MV-4-11 (cell line): ENCODE measurements at regions not wholly inside any gene's neighbourhood (a gene's known extent, or its start where the extent isn't known, plus 50 kb on each side); places are given as distances from the start of the nearest gene placed in this dataset.
"Not testable (repeated sequence)": the region's sequence is repeated elsewhere in the genome, so short reads cannot be mapped to it uniquely, and the experiment has no call there.

Experiments
- DNase-seq: peaks from one replicate; lab custom pipeline; 2025; lab: John Stamatoyannopoulos, UW

DNA sequence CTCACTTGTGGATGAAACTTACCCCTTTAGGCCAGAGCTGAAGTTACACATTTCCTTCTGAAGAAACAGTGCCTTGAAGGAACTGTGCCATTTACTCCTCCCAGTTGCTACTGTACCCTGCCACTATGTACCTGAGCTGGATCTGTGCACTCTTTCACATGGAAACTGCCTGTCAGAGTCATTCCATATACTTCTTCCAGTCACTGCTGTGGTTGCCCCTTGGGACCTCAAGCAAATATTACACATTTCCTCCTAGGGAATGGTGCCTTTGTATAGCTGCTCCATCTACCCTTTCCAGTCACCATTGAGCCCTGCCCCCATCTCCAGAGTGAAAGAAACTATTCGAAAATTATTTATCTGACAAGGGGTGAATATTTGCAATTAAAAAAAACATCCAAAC, 1328.3 kb downstream of the TECRL start:
- DNase-seq: no peak

DNA sequence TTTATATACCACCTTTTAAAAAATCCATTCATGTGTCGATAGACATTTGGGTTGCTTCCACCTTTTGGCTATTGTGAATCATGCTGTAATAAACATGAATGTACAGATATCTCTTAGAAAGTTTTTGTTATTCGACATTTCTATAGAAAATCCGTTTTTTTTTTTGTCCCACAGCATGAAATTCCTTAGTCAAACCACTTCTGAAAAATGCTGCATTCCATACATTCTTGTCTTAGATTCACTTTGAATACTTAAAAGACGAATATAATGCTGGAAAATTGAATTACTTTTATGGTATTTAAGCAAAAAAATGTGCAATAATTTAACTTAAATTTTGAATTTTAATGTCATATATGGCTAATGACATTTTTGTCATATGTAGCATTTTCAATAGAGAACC, 1345.5 kb downstream of the TECRL start:
- DNase-seq: no peak

DNA sequence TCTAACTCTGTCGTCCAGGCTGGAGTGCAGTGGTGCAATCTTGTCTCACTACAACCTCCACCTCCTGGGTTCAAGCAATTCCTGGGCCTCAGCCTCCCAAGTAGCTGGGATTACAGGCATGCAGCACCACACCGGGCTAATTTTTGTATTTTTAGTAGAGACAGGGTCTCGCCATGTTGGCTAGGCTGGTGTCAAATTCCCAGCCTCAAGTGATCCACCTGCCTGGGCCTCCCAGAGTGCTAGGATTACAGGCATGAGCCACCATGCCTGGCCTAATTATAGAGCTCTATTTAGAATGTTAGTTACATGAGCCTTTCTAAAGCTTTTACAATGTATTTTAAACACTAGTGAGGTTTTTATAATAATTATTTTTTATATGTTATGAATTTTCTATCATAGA, 1346.4 kb downstream of the TECRL start:
- not testable (repeated sequence) for DNase-seq

DNA sequence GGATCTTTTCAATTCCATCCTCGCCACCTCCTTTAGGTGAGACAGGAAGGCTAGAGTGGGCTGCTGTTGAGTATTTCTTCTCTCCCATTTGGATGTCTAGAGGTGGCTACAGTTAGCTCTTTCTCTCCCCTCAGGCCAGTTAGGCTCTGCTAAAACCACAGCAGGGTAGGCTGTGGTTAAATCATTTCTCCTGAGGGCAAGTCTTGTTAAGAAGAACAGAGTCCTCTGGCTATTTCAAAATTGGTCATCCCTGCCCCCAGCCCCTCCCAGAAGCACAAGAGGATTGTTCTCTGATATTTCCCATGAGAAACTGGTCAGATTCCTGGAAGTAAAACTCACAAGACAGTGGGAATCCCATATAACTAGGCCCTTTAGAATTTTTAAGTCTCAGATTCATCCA, 1359.5 kb downstream of the TECRL start:
- DNase-seq: no peak

DNA sequence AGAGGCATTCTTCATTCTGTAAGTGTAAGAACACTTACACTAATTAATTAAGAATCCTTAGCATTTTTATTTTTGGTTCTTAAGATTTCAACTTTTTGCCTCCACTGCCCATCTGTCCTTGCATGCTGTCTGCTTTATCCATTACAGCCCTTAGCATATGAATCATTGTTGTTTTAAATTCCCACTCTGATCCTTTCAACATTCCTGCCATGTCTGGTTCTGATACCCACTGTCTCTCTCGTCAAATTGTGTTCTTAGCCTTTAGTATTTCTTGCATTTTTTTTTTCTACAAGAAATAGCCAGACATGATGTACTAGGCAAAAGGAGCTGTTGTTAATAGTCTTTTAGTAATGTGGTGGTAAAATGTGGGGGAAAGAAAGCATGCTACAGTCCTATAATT, 1360.0 kb downstream of the TECRL start:
- DNase-seq: no peak

DNA sequence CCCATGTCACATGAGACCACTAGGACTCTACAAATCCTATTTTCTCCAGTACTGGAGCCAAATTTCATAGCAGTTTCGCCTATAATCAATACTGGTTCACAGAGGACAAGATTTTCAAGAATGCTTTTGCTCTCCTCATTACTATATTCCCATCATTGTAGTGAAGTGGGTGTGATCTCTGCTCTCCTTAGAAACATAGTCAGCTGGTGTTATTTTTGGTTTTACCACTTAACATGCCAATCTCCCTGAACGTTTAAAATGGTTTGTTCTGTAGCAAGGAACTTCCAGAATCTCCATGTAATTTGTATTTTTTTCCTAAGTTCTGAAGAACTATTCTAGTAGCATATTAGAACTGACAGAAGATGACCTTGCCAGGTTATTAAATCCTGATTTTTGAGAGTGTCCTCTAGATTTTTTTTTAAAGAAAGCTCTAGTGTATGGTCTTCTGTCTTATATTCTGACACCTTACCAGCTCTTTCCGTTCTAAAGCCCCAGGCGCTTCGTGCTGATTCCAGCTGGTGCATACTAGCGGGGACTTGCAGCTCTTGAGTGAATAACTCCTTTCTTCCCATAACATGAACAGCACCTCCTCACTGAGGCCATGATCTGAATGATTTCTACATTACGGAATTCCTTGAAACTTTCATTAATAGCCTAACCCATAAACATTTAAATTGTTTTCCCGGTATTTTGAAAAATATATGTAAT, 1372.9 kb downstream of the TECRL start:
- DNase-seq: no peak

DNA sequence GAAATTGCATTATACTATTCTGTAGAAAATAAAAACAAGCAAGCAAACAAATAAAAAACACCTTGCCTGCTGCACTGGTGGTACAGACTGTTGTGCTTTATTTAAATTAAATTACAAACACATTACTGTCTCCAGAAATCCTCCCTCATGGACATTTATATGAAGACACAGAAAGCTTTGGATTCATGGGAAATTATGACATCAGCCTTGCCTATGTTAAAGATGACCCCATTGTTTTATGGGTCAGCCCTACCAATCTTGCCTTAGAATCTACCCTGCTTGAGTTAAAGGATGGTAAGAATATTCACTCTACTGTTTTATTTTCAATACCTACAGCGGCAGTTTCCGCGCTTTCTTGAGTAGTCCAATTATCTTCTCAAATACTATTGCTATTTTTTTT, 1379.9 kb downstream of the TECRL start:
- DNase-seq: no peak

DNA sequence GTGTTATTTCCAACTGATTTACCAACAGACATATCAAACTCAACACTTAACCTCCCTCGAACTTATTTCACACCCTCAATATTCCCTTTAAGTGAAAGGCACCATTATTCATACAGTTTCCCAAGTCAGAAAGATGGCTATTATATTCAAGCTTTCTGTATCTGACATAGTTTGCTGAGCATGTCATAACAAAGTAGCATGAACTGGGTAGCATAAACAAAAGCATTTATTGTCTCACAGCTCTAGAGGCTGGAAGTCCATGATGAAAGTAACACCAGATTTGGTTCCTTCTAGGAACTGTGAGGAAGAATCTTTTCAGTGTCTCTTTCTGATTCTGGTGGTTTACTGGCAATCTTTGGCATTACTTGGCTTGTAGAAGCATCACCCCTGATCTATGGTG, 1388.6 kb downstream of the TECRL start:
- no peak for DNase-seq

DNA sequence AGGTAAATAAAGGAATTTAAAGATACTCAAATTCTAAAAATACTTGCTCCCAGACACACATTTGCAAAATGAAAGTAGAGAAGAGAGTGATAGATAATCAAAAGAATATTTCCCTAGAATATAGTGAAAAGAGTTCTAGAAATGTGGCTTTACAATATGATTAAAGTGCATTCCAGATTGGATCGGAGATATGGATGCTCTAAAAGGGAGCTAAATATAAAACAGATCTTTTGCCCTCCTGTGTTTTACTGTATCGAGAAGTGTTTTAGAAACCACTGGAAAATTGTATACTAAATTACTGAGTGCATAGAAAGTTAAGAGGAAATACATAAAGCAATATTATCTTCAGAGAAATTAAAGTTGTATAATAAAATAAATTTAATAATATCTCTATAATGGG, 1392.0 kb downstream of the TECRL start:
- no peak for DNase-seq

DNA sequence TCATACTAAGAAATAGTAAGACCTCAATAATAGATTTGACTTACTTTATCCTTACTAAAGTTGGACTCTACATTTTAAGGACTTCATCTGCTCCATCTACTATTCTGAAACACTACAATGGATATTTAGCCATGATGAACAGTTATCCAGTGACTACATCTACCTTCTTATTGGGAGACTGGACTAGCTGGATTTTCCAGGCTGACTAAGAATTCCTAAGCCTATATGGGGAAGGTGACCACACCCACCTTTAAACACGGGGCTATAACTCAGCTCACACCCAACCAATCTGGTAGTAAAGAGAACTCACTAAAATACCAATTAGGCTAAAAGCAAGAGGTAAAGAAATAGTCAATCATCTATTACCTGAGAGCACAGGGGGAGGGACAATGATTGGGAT, 1438.4 kb downstream of the TECRL start:
- DNase-seq: no peak

DNA sequence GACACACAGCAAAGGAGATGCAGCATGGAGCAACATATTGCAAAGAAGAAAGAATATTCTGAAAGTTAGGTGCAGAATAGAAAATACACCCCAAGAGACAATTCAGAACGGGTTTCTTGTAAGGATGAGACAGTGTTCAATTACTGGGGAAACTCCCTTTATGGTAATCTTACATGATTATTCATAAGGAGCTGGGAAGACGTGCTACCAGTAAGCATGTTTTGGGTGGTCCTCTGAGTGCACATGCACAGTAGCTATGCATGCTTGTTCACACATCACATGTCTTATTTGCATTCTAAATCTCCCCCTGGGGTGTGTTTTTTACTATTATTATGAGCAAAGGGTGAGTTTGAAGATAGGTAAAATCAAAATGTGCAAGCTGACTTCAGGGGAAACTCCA, 1448.8 kb downstream of the TECRL start:
- DNase-seq: no peak

DNA sequence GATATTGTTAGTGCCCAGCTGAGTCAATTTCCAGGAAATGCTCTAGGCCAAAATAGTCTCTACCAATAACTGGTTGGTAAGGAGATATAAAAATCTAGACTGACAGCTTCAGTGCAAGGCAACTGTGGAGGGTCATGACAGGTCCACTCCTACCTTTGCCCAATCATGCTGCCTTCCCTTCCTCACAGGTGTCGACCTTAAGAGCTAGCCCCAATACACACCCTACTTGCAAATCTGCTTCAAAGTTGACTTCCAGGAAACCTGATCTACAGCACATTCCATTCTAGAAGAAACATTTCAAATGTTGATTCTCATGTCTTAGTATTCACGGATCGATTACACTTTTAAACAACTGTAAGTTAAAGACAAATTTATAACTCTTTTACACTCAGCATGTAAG, 1455.5 kb downstream of the TECRL start:
- DNase-seq: no peak

DNA sequence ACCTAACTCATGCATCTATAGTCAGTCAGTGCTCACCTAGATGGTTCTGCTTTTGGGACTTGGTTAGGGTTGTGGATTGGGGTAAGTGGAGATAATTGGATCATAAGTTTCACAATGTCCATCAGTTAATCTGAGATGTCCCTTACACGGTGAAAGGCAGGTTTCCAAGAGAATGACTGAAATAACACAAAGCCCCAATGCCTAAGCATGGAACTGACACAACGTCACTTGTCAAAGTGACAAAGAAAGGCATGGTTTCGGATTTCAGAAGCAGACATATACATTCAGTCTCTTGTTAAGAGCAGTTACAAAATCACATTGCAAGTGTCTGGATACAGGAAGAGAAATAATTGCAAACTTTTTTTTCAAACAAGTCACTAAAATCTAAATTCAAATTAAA, 1456.9 kb downstream of the TECRL start:
- DNase-seq: no peak

DNA sequence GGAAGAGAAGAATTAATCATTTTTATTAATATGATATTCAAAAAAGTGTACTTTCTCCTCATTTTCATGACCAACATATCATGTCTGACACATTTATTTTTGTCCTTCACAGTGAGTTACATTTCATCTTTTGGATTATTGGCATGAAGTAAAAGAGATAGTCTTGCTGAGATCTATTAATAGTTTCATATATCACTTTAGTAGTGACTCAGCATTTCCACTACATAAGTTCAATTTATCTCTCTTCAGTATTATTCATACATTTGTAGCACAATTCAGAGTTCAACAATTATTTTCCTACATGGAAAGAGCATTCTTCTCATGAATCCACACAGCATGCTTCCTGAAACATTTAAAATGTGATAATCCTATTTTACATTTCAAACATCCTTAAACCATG, 1461.1 kb downstream of the TECRL start:
- no peak for DNase-seq

DNA sequence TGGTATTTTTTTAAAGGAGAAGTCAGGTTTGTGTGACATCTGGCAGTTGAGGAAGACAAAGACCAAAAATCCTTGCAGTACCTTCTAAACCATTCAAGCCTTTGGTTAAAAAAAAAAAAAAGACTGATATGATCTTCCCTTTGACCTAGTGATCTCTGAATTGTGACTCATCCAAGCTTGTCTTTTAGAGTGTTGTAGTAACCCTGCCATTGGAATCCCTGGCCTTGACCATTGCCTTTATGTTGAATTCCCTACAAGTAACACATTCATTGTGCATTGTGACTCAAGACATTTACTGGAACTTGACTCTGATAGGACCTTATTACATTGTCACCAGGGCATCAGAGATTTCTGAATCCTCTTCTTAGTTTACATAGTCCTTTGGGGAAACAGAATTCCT, 1469.0 kb downstream of the TECRL start:
- no peak for DNase-seq

DNA sequence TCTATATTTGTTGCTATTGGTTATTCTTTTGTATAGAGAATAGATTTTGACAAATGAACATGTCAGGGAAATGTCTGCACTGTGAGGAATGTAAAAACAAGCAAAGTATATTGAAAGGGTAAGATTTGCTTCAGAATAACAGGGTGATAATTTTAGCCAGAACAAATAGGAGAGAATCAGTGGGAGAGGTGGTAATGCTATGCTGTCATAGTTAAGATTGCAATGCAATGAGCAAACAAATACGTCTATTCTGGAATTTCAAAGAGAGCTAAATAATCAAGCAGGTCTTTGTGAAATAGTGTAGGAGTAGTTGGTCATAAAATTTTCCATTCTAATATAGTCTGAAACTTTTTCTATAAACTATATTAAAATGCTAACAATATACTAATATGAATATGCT, 1478.4 kb downstream of the TECRL start:
- no peak for DNase-seq

DNA sequence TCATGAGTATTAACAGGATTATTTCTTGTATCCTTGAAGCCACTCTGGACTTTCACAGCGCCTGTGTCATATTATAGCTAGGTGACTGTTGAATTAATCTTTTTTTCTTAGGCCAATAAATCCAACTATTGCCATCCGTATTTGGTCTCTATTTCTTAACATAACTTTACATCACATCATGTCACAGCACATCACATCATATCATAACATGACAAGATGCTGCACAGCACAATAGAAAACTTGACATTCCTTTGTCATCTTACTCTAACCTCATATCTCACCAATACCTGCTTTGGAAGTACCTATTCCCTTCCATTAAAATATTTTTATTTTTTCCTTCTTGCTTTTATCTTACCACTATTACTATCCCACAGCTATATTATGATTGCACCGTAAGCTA, 1480.8 kb downstream of the TECRL start:
- no peak for DNase-seq

DNA sequence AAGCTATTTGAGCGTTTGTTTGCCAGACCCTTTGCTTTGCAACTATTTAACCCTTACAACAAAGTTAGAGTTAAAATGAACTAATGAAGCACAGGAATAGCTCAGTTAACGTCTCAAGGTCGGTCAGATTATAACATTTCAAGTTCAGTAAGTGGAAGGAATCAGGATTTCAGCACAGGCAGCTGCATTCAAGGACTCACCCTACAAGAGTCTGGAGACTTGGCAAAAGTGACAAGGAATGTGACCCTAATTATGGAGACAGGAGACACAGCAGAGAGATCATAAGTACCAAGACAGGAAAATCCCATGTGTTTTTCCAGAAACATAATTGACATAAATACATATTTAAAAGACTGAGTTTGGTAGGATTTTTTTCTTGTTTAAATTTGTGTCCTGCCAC, 1481.7 kb downstream of the TECRL start:
- no peak for DNase-seq

DNA sequence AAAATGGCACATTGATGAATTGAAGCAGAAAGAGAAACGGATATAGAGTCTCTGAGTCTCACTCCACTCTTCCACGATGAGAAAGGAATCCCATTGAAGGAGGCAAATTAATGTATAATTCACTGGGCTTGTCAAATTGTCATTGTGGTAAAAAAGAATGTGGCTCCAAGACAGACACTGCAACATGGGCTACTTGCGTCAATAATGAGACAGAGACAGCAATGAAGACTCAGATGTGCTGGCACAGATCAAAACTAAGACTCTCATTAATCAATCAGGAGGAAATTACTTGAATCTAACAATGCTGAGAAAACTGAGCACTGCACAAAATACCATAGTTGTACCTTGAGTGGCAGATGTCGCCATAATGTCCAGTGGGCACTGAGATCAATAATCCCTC, 1485.5 kb downstream of the TECRL start:
- DNase-seq: no peak

DNA sequence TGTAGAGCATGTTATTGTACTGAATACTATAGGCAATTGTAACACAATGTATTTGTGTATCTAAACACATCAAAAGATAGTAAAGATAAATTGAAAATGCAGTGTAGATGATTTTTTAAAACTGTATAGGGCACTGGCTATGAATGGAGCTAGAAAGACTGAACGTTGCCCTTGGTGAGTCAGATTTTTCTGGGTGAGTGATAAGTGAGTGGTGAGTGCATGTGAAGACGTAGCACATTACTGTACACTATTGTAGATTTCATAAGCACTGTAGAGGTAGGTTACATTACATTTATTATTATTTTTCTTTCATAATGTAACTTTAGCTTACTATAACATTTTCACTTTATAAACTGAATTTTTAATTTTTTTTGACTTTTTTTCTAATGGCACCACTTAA, 1491.6 kb downstream of the TECRL start:
- no peak for DNase-seq

DNA sequence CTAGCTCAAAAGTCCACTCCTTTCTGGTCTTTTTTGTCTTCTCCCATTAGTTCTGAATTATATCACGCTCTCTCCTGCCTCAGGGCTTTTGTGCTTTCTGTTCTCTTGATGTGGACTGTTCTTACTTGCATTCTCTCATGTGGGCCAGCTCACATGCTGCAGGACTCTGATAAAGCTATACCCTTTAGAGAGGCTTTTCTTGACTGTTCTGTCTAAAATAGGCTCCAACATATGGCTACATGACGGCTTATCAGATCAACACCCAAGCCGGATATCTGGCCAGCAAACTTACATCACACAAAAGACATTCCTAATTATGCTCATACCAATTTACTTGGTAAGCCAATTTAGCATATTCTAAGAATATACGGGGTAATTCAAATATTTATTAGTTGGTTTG, 1494.5 kb downstream of the TECRL start:
- no peak for DNase-seq

DNA sequence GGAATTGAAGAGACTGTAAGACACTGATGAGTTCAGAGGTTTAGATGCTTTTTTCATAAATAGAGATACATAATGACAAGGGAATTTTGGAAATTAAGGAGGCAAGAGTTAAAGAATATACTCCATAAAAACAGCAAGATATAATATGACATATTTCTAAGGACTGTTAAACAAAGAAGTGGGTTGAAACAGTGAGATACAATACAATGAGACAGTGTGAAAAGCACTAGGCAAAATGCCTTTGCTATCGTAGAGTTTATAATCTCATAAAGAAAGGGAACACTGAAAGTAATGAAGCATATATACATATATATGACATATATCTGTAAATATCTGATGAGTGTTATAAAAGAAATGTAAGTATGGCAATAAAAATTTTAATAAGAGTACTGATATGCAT, 1496.2 kb downstream of the TECRL start:
- DNase-seq: no peak

DNA sequence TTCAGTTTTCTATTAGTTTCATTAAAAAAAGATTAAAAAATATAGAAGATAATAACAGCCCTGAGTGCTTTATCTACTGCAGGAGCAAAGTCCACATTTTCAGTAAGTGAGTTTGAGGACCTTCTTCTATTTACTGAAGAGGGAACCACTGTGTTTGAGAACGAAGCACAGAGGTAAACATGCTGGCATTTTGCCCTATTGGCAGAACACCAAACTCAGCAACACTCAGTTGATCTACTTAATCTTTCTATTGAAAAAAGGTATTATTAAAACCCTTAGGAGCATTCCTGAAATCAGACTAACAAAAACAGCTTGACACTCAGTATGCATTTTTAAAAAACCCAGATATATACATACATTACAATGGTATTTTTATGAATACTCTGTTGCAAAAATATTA, 1496.7 kb downstream of the TECRL start:
- no peak for DNase-seq

DNA sequence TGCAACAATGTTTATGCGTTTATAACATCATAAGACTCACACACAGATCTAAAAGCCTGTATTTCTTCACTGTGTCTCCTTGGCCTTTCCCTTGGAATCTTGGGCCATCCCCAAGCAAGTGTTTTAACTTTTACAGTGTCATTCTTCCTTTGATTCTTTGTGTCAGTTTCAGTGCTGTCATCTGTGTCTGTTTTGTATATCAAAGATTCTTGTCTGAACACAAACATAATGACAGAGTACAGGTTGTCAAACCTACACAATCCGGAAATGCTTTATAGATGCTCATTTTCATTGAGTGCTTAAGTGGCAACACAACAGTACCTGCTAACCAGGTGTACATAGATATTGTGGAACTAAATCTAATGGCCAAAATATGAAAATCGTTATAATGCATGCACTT, 1500.0 kb downstream of the TECRL start:
- DNase-seq: no peak

DNA sequence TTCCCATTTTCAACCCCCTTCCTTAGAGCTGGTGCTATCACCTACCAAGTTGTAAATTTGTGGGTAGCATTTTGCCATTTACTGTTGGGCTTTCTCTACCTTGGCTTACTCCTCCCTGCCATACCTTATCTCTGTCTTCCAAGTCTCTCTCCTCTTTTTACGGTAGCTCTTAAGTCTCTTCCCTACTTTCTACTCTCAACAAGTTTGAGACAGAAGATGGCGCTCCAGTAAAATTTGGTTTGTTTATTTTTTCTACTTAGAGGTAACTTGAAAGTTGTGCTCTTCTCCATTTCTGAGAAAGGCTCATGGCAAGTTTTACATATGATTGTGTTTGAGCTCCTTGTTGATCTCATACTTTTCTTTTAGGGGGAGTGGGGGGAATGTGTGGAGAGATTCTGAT, 1508.1 kb downstream of the TECRL start:
- DNase-seq: no peak
